HCT116 (cell line): ENCODE measurements at regions not wholly inside any gene's neighbourhood (a gene's known extent, or its start where the extent isn't known, plus 50 kb on each side); places are given as distances from the start of the nearest gene placed in this dataset.

Source experiments
- ATAC-seq: fragments of 200-7000 bp; cut with Tn5 transposase; 2 replicates; pipeline ENCODE4 v1.9.1; 2020; ENCODE audit warnings: mild to moderate bottlenecking, moderate library complexity
- BruUV-seq: library from RNA; stranded (reverse); fragments of 400-500 nt; replicated peaks from 2 replicates; lab custom pipeline; 2021; lab: Mats Ljungman, UMichigan
- CTCF ChIA-PET: fragments of 300-600 bp; sonication (Branson Sonifier 250); formaldehyde crosslinking; loops from one replicate; lab custom pipeline; 2021; ENCODE audit warnings: antibody characterized with exemption; lab: Charles Lee
- POLR2A ChIA-PET: fragments of 300-600, 350-600 bp; sonication (Branson Sonifier 250); formaldehyde crosslinking; loops from one replicate; lab custom pipeline; 2021; ENCODE audit warnings: antibody characterized with exemption; lab: Charles Lee
- RAD21 ChIA-PET, 2 experiments: fragments of 300-600 bp; sonication (Branson Sonifier 250); formaldehyde crosslinking; loops; one replicate each; lab custom pipeline; 2023; ENCODE audit warnings: low total read pairs in 2 of 2; ENCODE audit not compliant: uncharacterized antibody in 2 of 2, unreplicated experiment in 2 of 2, low non-redundant PET in 1 of 2; lab: Charles Lee
- DNase-seq: peaks from one replicate; pipeline ENCODE4 v3.0.0-alpha.2; 2010; ENCODE audit warnings: low read depth, low spot score
- H2AFZ ChIP-seq: fragments of 200-600 bp; shearing (Covaris generic), sonication (generic); 2 replicates; pipeline ENCODE4 v1.6.1; 2017; ENCODE audit warnings: low read depth, mixed run types, mixed read lengths, antibody characterized with exemption, low read length; ENCODE audit not compliant: poor library complexity, severe bottlenecking
- H3K27ac ChIP-seq: 2 replicates; pipeline ENCODE4 v1.5.1; 2012; ENCODE audit warnings: low read depth, low read length
- H3K27me3 ChIP-seq: fragments of 200-600 bp; sonication (generic); 2 replicates; pipeline ENCODE4 v1.6.1; 2016; ENCODE audit warnings: mixed run types, low read length, mixed read lengths; ENCODE audit not compliant: insufficient read depth
- H3K36me3 ChIP-seq, 2 experiments: fragments of 200-500 bp in 1 of 2; fragments of 200-600 bp in 1 of 2; sonication (Bioruptor generic) in 1 of 2; sonication (generic) in 1 of 2; 2 replicates each; pipeline versions ENCODE4 v1.5.1 to v1.6.1; 2014 to 2016; ENCODE audit warnings: low read length in 2 of 2, inconsistent platforms in 1 of 2, mixed read lengths in 1 of 2, mixed run types in 1 of 2; ENCODE audit not compliant: insufficient read depth in 2 of 2, control insufficient read depth in 1 of 2
- H3K4me1 ChIP-seq, 2 experiments: fragments of 200-600 bp in 1 of 2; sonication (generic) in 1 of 2; 2 replicates each; pipeline versions ENCODE4 v1.5.1 to v1.6.1; 2012 to 2017; ENCODE audit warnings: low read length in 2 of 2, inconsistent platforms in 1 of 2, mild to moderate bottlenecking in 1 of 2, mixed read lengths in 1 of 2, mixed run types in 1 of 2, moderate library complexity in 1 of 2; ENCODE audit not compliant: insufficient read depth in 2 of 2, control insufficient read depth in 1 of 2
- H3K4me2 ChIP-seq: fragments of 200-600 bp; sonication (generic); 2 replicates; pipeline ENCODE4 v1.6.1; 2017; ENCODE audit warnings: mixed run types, low read length, mixed read lengths
- H3K4me3 ChIP-seq, 2 experiments: fragments of 200-600 bp in 1 of 2; sonication (generic) in 1 of 2; replicated peaks in 1 of 2; 2 replicates each; pipeline ENCODE4 v1.5.1; 2011 to 2016; ENCODE audit warnings: low read length in 2 of 2, control low read depth in 1 of 2, low read depth in 1 of 2, mild to moderate bottlenecking in 1 of 2, mixed read lengths in 1 of 2, mixed run types in 1 of 2
- H3K79me2 ChIP-seq: fragments of 200-600 bp; sonication (generic); 2 replicates; pipeline ENCODE4 v1.6.1; 2017; ENCODE audit warnings: mild to moderate bottlenecking, mixed run types, low read length, moderate library complexity, mixed read lengths; ENCODE audit not compliant: insufficient read depth
- H3K9ac ChIP-seq: fragments of 200-600 bp; sonication (generic); 2 replicates; pipeline ENCODE4 v1.6.1; 2016; ENCODE audit warnings: low read length, mixed read lengths
- H3K9me2 ChIP-seq: fragments of 200-600 bp; sonication (generic), shearing (Covaris generic); 2 replicates; pipeline ENCODE4 v1.6.1; 2017; ENCODE audit warnings: mixed run types, mild to moderate bottlenecking, moderate library complexity; ENCODE audit not compliant: insufficient read depth
- H3K9me3 ChIP-seq, 2 experiments: fragments of 200-500 bp in 1 of 2; fragments of 200-600 bp in 1 of 2; sonication (Bioruptor generic) in 1 of 2; sonication (generic) in 1 of 2; 2 replicates each; pipeline ENCODE4 v1.6.1; 2014 to 2017; ENCODE audit warnings: low read length in 2 of 2, mixed read lengths in 2 of 2, inconsistent platforms in 1 of 2, low read depth in 1 of 2, mild to moderate bottlenecking in 1 of 2, mixed run types in 1 of 2, moderate library complexity in 1 of 2; ENCODE audit not compliant: control insufficient read depth in 1 of 2, insufficient read depth in 1 of 2
- H4K20me1 ChIP-seq: fragments of 200-600 bp; sonication (generic), shearing (Covaris generic); 2 replicates; pipeline ENCODE4 v1.6.1; 2017; ENCODE audit warnings: mixed run types, mild to moderate bottlenecking, moderate library complexity; ENCODE audit not compliant: insufficient read depth
- ATF3 ChIP-seq: IDR thresholded peaks from 2 replicates; pipeline ENCODE4 v1.6.1; 2012
- CBX3 ChIP-seq: IDR thresholded peaks from 2 replicates; pipeline ENCODE4 v1.6.1; 2012; ENCODE audit warnings: low read depth
- CEBPB ChIP-seq: IDR thresholded peaks from 2 replicates; pipeline ENCODE4 v1.6.1; 2012; ENCODE audit warnings: low read depth
- ELF1 ChIP-seq: IDR thresholded peaks from 2 replicates; pipeline ENCODE4 v1.6.1; 2012; ENCODE audit warnings: low read depth, borderline replicate concordance
- EZH2 ChIP-seq: fragments of 200-600 bp; sonication (generic); IDR thresholded peaks from 2 replicates; pipeline ENCODE4 v1.6.1; 2017; ENCODE audit warnings: antibody characterized with exemption, mixed run types
- JUND ChIP-seq: IDR thresholded peaks from 2 replicates; pipeline ENCODE4 v1.6.1; 2012
- POLR2A ChIP-seq: IDR thresholded peaks from 2 replicates; pipeline ENCODE4 v1.7.0; 2011; ENCODE audit warnings: borderline replicate concordance; ENCODE audit not compliant: insufficient read depth, insufficient read length; ENCODE audit errors: extremely low read depth
- POLR2AphosphoS5 ChIP-seq: IDR thresholded peaks from 2 replicates; pipeline ENCODE4 v1.6.1; 2011; ENCODE audit warnings: mild to moderate bottlenecking, low read depth, low read length, moderate library complexity
- RAD21 ChIP-seq: IDR thresholded peaks from 2 replicates; pipeline ENCODE4 v1.6.1; 2012; ENCODE audit warnings: low read depth, mild to moderate bottlenecking
- REST ChIP-seq: IDR thresholded peaks from 2 replicates; pipeline ENCODE4 v1.6.1; 2012; ENCODE audit warnings: low read depth
- SRF ChIP-seq: IDR thresholded peaks from 2 replicates; pipeline ENCODE4 v1.6.1; 2012; ENCODE audit warnings: low read depth
- TCF7L2 ChIP-seq: IDR thresholded peaks from 2 replicates; pipeline ENCODE4 v1.7.0; 2011; ENCODE audit warnings: borderline replicate concordance, inconsistent platforms; ENCODE audit not compliant: insufficient read depth, insufficient read length; ENCODE audit errors: extremely low read depth
- YY1 ChIP-seq: IDR thresholded peaks from 2 replicates; pipeline ENCODE4 v1.6.1; 2011; ENCODE audit warnings: low read length, low read depth, moderate library complexity, mild to moderate bottlenecking; ENCODE audit not compliant: insufficient replicate concordance; ENCODE audit errors: extremely low read depth
- ZFX ChIP-seq: fragments of 450-650 bp; IDR thresholded peaks from 2 replicates; pipeline ENCODE4 v1.6.1; 2017
- ZNF274 ChIP-seq: fragments of 200-500 bp; sonication (Bioruptor generic); IDR thresholded peaks from 2 replicates; pipeline ENCODE4 v1.6.1; 2014; ENCODE audit warnings: mild to moderate bottlenecking, low read depth, low read length, inconsistent platforms
- intact Hi-C: fragments of 100-400 bp; cut with micrococcal nuclease; formaldehyde crosslinking; loops from 2 replicates; pipeline ENCODE4 v1.10.0; 2022
- TF ChIP-seq, protein P1 (sequence below), 3 experiments: fragments of 200-600 bp in 1 of 3; sonication (generic) in 1 of 3; IDR thresholded peaks in 2 of 3; conservative IDR thresholded peaks in 1 of 3; 2 replicates each; pipeline ENCODE4 v1.5.1; 2012 to 2017; ENCODE audit warnings: low read depth in 2 of 3, low read length in 2 of 3, antibody characterized with exemption in 1 of 3, borderline replicate concordance in 1 of 3, control low read depth in 1 of 3, mild to moderate bottlenecking in 1 of 3, mixed read lengths in 1 of 3, mixed run types in 1 of 3, moderate library complexity in 1 of 3; ENCODE audit not compliant: insufficient read depth in 1 of 3
- TF ChIP-seq, protein P2 (sequence below): IDR thresholded peaks from 2 replicates; pipeline ENCODE4 v1.6.1; 2011; ENCODE audit warnings: mild to moderate bottlenecking, low read length, moderate library complexity; ENCODE audit not compliant: insufficient replicate concordance; ENCODE audit errors: extremely low read depth

- no peak for TF ChIP-seq YY1
- no peak for TF ChIP-seq CBX3
- TF ChIP-seq EZH2: no peak
- no peak for TF ChIP-seq POLR2AphosphoS5
- TF ChIP-seq ATF3: no peak
- no peak for TF ChIP-seq SRF
- TF ChIP-seq, protein P1, sequence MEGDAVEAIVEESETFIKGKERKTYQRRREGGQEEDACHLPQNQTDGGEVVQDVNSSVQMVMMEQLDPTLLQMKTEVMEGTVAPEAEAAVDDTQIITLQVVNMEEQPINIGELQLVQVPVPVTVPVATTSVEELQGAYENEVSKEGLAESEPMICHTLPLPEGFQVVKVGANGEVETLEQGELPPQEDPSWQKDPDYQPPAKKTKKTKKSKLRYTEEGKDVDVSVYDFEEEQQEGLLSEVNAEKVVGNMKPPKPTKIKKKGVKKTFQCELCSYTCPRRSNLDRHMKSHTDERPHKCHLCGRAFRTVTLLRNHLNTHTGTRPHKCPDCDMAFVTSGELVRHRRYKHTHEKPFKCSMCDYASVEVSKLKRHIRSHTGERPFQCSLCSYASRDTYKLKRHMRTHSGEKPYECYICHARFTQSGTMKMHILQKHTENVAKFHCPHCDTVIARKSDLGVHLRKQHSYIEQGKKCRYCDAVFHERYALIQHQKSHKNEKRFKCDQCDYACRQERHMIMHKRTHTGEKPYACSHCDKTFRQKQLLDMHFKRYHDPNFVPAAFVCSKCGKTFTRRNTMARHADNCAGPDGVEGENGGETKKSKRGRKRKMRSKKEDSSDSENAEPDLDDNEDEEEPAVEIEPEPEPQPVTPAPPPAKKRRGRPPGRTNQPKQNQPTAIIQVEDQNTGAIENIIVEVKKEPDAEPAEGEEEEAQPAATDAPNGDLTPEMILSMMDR (IDR thresholded peaks at IDR 0.05 in 2 of 3, conservative IDR thresholded peaks at IDR 0.05 in 1 of 3; ENCODE audit: borderline replicate concordance in 1 of 3, insufficient read depth in 1 of 3, low read depth in 2 of 3, low read length in 2 of 3): no peak
- TF ChIP-seq JUND: no peak
- no peak for TF ChIP-seq CEBPB
- TF ChIP-seq TCF7L2: no peak
- TF ChIP-seq ELF1: no peak
- no peak for TF ChIP-seq POLR2A
- TF ChIP-seq, protein P2, sequence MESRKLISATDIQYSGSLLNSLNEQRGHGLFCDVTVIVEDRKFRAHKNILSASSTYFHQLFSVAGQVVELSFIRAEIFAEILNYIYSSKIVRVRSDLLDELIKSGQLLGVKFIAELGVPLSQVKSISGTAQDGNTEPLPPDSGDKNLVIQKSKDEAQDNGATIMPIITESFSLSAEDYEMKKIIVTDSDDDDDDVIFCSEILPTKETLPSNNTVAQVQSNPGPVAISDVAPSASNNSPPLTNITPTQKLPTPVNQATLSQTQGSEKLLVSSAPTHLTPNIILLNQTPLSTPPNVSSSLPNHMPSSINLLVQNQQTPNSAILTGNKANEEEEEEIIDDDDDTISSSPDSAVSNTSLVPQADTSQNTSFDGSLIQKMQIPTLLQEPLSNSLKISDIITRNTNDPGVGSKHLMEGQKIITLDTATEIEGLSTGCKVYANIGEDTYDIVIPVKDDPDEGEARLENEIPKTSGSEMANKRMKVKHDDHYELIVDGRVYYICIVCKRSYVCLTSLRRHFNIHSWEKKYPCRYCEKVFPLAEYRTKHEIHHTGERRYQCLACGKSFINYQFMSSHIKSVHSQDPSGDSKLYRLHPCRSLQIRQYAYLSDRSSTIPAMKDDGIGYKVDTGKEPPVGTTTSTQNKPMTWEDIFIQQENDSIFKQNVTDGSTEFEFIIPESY: no peak
- no peak for TF ChIP-seq REST
- no peak for TF ChIP-seq ZNF274
- no peak for TF ChIP-seq ZFX
- TF ChIP-seq RAD21: no peak
- TF ChIP-seq, all 23 proteins: peak for 0
- H3K4me1 ChIP-seq: peaks cover 0 to 8% of the 10 kb centered on the region in 2 experiments; a peak in 1 of 4 replicates
- no peak overlapping the region for H3K4me3 ChIP-seq
- ATAC-seq (no peak), DNase-seq (no peak)
- no peaks in the 10 kb centered on the region for H3K9me2 ChIP-seq
- no peaks in the 10 kb centered on the region for H3K79me2 ChIP-seq
- no peaks in the 10 kb centered on the region for H3K9me3 ChIP-seq
- H3K27me3 ChIP-seq: no peaks in the 10 kb centered on the region
- intact Hi-C loops: no loop called here
- no TSS peak for BruUV-seq
- CTCF ChIA-PET: no interaction called here
- H3K9ac ChIP-seq: no peak overlapping the region
- no peak overlapping the region for H2AFZ ChIP-seq
- RAD21 ChIA-PET: no interaction called here
- no peaks in the 10 kb centered on the region for H4K20me1 ChIP-seq
- H3K27ac ChIP-seq: no peak overlapping the region
- H3K36me3 ChIP-seq: no peaks in the 10 kb centered on the region
- H3K4me2 ChIP-seq: no peak overlapping the region
- POLR2A ChIA-PET: no interaction called here
Observed at GRCh38 chr6:6975459-6976111, 132.2 kb upstream of the RREB1 start.
